Stimulated activated CD8-positive, alpha-beta memory T cell treated with anti-CD3 and anti-CD28 coated beads, Interleukin-4, amount 100 ng/mL, for 1 hour (primary cell): ENCODE measurements at regions not wholly inside any gene's neighbourhood (a gene's known extent, or its start where the extent isn't known, plus 50 kb on each side); places are given as distances from the start of the nearest gene placed in this dataset.

Source experiments
- DNase-seq, 2 donors: peaks; one replicate each; pipeline ENCODE4 v3.0.0-alpha.2; 2020; ENCODE audit warnings: low read depth in 2 of 2, low spot score in 1 of 2

DNA sequence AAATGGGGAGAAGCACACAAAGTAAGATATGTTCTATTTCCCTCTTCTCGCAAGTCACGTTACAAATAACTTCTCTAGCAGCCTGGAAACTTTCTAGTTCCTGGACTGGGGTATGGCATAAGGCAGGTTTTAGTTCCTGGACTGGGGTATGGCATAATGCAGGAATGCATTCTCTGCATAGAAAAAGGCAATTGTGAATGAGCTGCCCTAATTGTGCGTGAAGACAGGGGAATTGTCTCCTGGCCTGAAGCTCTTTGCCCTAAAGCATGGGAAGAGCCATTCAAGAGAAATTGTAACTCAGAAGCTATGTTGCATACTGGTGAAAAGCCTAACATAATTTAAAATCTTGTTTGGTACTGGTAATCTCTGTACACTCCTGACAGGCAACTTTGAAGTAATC, 54.3 kb upstream of the CBLB start:
- no peak for DNase-seq

GRCh38 chr3:105927741-105928140, 58.9 kb upstream of the CBLB start:
- DNase-seq, result no peak

- DNase-seq, result no peak
These were observed 61.9 kb upstream of the CBLB start for GRCh38 chr3:105930733-105931132.

DNA sequence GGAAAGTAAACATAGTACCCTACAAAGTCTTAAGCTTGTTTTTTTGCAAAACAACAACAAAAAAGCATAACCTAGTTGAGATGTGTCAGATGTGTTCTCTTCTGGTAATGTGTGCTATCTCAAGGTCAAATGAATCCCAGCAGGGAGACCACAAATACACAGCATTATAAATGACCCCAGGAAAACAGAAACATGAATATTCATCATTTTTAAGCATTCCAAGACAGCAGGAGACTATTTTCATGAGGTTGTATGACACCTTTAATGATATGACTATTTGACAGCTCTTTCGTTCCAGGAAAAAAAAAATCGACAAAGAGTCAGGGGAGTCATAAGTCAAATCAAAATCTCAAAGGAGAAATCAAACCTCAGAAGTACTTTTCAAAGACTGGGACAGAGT, 62.7 kb upstream of the CBLB start:
- no peak for DNase-seq

DNA sequence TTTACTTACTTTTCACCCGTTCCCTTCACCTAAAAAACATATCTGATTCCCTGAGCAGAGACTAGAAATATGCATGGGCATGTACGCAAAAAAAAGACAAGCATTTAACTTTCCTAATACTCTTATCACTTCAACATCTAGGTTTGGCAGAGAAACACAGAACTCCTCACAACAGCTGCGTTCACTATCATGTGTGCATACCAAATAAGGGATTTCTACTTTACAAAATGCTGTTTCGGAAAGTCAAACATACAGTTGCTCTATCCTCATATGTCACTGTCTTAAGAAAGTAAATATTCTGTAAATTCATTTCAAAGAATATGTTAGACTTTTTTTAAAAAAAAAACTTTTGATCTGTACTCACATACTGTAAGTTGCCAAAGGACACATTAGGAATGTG, 65.1 kb upstream of the CBLB start:
- no peak for DNase-seq

- no peak for DNase-seq
These were observed 69.3 kb upstream of the CBLB start for GRCh38 chr3:105938101-105938500.

GRCh38 chr3:105938806-105939205, 70.0 kb upstream of the CBLB start:
- no peak for DNase-seq

GRCh38 chr3:105944276-105944675, 75.5 kb upstream of the CBLB start:
- DNase-seq, result no peak

DNA sequence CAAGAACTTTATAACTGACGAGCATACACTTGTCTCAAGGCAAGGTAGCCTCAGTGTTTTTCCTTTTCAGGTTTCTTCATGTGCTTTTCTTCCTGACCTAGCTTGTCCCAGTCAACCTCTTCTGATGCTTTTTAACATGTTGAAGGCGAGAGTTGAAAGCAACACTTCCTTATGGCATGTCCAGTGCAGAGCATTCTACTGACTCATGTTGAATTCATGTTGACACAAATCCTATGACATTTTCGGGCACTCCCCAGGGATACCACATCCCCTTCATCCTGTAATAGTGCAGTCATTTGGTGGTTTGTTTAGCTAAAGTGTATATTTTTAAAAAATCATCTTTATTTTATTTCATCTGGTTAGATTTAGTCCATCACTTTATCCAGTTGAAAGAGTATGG, 75.9 kb upstream of the CBLB start:
- DNase-seq, result no peak

DNA sequence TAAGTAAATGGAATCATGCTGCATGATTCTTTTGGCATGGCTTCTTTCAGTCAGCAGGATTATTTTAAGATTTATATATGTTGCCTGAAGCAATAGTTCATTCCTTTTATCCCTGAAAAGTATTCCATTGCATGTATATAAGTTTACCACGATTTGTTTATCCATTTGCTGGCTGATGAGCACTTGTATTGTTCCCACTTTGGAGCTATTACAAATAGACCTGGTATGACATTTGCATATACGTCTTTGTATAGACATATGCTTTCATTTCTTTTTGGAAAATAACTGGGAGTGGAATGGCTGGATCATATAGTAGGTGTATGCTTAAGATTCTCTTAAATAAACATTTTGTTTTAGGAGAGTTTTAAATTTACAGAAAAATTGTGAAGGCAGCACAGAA, 79.3 kb upstream of the CBLB start:
- DNase-seq, result no peak

- DNase-seq, result no peak
These were observed 82.2 kb upstream of the CBLB start for GRCh38 chr3:105950881-105951600.

DNA sequence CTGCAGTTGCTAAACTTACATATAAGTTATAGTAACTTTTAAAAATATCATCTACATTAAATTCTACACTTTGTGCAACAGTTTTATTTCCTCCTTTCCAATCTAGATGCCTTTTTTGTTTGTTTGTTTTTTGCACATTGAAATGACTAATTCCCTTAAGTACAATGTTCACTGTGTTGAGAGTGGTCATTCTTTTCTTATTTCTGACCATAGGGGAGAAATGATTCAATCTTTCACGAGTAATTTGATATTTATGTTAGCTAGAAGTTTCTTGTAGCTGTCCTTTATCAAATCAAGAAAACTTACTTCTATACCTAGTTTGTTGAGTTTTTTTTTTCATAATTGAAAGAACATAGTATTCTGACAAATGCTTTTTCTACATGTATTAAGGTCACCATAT, 85.0 kb upstream of the CBLB start:
- DNase-seq, result no peak

GRCh38 chr3:105956306-105956705, 87.5 kb upstream of the CBLB start:
- DNase-seq, result no peak

DNA sequence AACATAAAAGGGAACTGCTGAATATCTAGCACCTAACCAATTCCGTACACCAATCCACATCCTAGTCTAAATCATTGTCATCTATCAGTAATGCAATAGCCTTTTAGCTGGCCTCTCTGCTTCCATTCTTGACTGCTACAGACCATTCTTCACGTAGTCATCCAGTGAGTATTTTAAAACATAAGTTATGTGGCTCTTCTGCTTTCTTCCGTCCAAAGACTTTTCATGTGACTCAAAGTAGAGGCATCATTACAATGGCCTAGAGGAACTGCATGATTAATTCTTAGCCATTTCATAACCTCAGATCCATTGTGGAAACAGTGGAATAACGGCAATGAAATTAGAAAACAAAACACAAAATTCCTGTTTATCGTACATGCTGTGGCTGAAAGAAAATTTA, 88.9 kb upstream of the CBLB start:
- DNase-seq, result no peak

GRCh38 chr3:105958237-105959000, 89.6 kb upstream of the CBLB start:
- DNase-seq, result no peak

DNA sequence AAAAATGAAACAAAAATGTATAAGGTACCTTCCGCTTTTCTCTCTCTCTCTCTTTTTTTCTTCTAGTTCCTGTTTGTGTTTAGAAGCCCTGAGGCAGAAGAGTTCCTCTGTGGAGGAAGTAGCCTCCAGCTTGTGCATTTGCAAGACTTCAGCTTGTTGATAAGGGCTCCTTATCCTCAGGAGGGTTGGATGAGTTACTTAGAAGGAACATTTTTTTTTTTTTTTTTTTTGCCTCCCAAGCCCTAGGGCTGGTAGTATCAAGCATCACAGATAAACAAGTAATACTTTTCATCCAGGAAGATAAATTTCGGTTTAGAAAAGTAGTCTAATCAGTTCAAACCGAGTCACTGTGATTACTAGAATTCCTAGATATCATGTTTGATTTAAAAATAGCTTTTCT, 91.0 kb upstream of the CBLB start:
- DNase-seq, result no peak

DNA sequence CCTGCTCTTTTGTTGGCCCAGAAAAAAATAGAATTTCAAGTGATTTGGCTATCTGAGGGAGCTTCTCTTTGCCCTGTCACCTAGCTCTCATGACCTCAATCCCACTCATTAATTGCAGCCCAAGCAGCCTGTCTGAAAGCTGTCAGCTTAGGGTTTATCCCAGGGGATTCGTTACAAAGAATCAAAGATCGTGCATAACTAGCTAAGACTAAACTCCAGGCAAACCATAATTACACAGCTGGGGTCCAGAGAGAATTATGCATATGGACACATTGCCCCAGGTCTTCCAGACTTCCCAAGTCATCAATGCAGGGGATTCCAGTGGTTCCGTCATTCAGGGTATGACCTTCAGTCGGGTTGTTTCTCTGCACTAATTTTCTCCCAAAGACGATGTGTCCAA, 91.6 kb upstream of the CBLB start:
- DNase-seq, result no peak

- DNase-seq, result no peak
These were observed 94.3 kb upstream of the CBLB start for GRCh38 chr3:105963161-105963560.

DNA sequence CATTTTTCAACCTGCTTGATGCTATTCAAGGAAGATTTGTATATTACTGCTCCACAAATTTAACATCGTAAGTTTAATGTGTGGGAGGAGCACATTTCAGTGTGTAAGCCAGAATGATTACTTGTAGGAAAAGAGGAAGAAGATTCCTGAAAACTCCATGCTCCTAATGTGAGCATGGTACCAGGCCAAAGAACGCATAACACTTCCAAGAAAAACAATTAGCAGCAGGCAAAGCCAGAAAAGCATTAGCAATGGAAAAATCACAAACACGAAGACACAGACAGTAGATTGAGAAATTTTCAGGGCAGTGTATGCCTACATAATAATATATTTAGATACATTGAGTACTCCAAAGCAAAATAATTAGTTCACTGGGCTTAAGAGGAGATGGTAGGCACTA, 96.6 kb upstream of the CBLB start:
- DNase-seq, result no peak

DNA sequence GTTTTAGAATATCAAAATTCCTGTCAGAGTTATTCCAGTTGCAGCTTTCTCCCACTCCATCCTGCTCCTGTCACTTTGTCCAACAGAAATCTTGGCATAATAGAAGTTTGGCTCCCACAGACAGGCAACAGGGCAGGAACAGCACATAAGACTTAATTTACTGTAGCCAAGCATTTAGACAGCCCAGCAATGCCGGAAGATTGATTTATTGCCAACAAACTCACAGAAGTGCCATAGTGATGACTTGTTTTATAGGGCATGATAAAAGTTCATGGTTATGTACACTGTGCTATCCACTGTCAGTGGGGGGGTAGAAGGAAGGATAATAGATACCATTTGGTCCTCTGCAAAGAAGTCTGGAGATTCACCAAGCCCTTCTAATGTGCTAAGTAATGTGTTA, 98.3 kb upstream of the CBLB start:
- DNase-seq, result no peak

GRCh38 chr3:105970283-105970682, 101.5 kb upstream of the CBLB start:
- no peak for DNase-seq

- no peak for DNase-seq
These were observed 103.3 kb upstream of the CBLB start for GRCh38 chr3:105972069-105972468.

- DNase-seq, result no peak
These were observed 105.6 kb upstream of the CBLB start for GRCh38 chr3:105974381-105974780.
